Ureter (tissue), 1 donor: ENCODE measurements at regions not wholly inside any gene's neighbourhood (a gene's known extent, or its start where the extent isn't known, plus 50 kb on each side); places are given as distances from the start of the nearest gene placed in this dataset.

ENCODE experiments used
- DNase-seq: peaks from one replicate; pipeline ENCODE4 v3.0.0-alpha.2; 2020; ENCODE audit warnings: low spot score
- donor health status: DM: yes; HTN: yes; CAD: no.

DNA sequence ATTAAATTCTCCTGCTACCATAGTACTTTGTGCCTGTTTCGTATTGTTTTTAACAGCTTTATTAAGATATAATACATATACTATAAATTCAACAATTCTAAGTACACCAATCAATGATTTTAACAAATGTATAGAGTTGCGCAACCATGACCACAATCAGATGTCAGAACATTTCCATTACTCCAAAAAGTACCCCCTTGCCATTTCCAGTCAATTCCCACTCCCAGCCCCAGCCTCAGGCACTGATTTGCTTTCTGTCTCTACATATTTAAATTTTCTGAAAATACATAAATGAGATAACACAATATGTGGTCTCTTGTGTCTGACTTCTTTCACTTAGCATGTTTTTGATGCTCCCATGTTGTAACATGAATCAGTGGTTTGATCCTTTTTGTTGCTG lies 193.9 kb downstream of the FIGN start:
- DNase-seq = no peak

DNA sequence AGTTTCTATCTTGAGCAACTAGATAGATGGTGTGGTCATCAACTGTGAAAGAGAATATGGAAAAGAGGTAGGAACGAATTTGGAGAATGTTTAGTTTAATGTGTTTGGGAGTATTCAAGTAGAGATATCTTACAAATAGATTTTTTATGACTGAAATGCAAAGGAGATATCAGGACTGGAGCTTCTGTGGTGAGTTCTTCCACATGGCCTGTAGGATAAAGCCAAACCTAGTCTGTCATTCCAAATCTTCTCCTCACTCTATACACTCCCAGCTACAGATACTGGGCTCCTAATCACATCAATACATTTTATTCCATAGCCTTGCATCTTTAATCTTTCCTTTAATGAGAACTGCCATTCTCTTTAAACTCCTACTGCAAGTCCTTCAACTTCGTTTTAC lies 194.3 kb downstream of the FIGN start:
- no peak for DNase-seq

DNA sequence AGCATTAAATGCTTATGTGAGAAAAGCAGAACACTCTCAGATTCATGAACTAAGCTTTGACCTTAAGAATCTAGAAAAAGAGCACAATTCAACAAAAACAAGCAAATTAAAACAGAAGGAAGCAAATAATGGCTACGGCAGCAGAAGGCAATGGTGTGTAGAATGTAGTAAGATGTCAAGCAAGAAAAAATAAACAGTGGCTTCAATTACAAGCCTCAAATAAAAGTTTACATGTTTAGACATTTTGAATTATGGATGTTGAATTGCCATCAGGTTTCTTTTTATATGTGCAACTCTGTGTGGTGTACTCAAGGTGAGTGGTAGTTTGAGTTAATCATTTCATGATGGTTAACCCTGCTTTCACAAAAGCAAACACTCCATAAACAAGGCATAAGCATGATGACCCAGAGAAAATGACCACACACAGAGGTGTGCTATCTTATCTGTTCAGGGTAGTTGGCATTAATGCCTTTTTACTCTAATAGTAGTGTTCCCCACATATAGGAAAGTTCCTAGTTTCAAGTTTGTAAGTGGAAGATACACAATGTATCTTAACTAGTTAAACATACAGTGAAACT lies 207.1 kb downstream of the FIGN start:
- no peak for DNase-seq

GRCh38 chr2:163527381-163527780 lies 208.4 kb downstream of the FIGN start:
- DNase-seq = no peak

DNA sequence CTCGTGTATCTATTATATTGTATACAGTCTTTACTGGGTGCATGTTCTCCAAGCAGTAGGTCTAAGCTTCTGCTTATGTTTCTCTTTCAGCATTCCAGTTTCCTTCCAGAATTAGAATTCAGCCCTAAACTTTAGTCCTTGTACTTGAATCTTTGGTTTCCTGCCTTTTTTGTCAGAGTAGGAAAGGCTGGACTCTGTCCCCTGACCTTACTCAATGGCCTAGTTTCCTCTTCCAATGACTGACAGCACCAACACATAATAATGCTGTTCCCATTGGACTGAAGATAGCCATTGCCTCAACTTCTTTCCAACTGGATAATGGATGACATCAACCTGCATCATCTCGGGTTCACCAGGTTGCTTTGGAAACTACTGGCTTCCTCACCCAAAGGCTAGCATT lies 217.0 kb downstream of the FIGN start:
- no peak for DNase-seq

DNA sequence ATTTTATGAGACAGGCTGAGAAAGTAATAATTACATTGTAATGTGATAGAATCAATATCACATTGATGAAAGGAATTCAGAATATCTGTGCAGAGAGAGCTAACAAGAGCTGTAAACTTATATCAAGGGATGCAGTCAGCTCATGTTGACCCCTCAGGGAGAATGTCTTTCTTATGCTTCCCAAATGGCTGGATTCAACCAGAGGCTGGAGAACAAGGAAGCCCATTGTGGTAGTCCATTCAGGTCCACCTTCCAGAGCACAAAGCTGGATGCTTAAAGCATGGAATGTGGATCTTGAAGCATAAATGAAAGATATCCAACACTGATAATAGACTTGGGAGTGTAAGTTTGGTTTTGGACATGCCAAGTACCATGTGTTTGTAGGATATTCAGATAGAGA lies 220.0 kb downstream of the FIGN start:
- no peak for DNase-seq

- DNase-seq = no peak
Measured at GRCh38 chr2:163505281-163505680, 230.5 kb downstream of the FIGN start.

DNA sequence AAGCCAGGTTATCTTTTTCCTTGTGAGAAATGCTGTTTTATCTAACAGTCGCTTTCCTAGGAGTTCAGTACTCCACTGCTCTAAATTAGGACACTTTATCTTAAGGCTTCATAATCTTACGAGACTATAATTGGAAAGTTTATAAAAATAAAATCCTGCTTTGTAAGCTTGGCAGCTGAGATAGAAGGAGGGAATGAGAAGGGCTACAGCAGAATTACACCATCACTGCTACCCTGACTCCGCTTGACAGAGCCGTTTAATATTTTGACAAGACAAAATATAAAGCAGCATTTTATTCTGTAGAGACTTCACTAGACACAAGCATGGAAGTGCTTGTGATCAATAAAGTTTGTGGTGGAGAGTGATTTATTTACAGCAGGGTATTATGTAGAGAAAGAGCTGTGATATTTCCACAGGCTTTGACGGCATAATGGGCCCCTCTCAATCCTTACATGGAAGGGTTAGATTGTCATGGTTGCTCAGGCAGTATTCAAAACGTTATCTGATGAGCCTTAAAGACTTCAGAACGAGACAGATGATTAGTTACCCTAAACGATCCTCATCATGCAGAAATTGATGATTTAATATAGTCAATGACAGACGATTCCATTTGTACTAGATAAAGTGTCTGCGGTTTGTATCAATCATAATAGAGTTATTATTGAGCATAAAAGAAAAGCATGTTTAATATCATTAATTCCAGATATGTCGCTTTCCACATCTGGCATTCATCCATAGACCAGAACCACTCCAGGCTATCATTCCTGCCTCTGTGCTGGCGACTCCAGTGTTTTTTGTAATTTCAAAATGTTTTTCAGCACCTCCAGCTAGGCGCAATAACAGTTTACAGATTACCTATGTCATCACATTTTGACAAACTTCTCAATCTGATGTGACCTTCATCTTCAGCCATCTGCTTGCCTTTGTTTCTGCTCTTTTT lies 242.2 kb downstream of the FIGN start:
- no peak for DNase-seq

GRCh38 chr2:163491850-163492249 lies 244.0 kb downstream of the FIGN start:
- DNase-seq = no peak

GRCh38 chr2:163490281-163490680 lies 245.5 kb downstream of the FIGN start:
- no peak for DNase-seq

GRCh38 chr2:163481515-163481914 lies 254.3 kb downstream of the FIGN start:
- DNase-seq = no peak

GRCh38 chr2:163479599-163479998 lies 256.2 kb downstream of the FIGN start:
- no peak for DNase-seq

- DNase-seq = no peak
Measured at GRCh38 chr2:163475815-163476214, 260.0 kb downstream of the FIGN start.

DNA sequence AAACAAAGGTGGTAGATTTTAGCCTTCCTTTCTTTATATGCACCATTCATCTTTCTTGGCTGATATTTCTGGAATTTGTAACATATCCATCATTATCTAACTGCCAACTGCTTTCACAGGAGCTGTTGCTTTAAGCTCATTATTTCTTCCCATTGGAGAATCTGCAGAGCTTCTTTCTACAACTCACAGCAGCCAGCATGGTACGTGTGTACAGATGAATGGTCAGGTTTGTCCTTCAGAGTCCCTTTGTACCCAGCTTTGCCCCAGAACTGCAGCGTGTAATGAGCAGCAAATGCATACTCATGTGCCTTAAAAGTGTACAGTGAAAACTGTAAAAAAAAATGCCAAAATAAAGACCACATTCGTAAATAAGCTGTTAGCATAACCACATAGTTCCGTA lies 260.9 kb downstream of the FIGN start:
- no peak for DNase-seq

DNA sequence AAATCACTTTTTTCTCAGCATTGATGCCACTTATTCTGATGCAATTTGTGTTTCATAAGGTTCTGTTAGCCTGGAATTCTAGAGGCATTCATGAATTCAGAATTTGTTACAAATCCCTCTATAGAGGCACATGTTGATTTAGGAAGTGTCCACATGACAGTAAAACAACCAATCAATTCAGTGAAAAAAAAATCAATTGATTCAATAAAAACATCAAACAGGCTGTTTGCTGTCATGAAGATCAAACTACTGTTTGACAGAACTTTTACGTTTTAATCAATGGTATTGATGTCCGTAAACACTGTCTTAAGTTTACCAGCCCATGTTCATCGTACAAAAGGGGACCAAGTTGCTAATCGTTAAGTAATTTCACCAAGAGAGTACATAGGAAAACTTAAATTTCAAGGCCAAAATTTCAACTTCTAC lies 261.5 kb downstream of the FIGN start:
- DNase-seq = no peak

GRCh38 chr2:163471947-163472346 lies 263.9 kb downstream of the FIGN start:
- no peak for DNase-seq

DNA sequence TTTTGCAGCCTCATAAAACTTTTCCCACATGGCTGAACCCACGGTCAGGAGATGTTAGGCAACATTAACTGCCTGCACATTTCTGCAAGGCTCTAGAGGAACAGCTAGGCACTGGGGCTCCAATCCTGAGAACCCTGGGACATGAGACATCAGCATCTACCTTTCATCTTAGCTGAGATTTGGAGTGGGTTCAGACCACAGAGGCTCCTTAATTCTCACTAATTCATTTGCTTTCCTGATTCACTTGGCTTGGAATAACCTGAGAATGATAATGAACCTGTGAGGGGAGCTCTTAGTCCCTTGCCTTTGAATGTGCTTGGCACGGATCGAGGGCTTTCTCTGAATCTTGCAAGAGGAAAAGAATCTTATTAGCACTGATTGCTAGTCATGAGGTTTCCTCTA lies 266.2 kb downstream of the FIGN start:
- no peak for DNase-seq

- DNase-seq = no peak
Measured at GRCh38 chr2:163467251-163467630, 268.6 kb downstream of the FIGN start.

DNA sequence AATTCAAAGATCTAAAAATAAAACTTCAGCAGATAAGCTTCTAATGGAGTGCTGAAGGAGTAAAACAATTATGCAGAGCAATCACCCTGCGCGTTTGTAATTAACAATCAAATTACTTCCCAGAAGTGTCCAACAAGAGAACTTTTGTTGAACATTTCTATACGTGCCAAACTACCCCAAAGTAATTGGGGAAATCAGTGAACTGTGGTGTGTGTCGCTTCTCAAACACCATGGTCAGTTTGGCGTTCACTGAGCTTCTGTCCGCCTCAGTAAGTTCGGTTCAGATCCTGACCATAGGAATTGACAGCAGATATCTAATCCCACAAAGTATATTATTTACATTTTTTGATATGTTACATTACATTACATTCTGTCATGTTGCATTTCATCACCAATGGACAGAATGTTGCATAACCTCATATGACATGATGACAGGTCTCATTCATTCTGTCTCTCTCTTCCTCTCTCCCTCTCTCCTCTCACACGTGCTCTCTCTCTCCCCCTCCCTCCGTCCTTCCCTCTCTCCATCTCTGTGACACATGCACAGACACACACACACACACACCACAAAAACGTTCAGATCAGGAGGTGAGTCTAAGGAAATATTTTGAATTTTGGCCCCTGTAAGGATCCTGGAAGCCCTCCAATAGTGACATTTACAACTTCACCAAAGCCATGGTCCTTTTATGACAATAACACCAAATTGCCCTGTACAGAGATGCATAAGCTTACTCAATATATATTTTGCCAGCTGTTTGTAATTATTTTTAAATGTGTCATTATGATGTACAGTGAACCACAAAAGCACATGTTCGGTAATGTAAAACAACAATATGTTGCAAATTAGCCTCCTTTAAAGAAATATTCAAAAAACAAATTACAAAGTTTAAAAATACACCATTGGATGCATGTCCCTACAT lies 269.2 kb downstream of the FIGN start:
- DNase-seq = no peak

DNA sequence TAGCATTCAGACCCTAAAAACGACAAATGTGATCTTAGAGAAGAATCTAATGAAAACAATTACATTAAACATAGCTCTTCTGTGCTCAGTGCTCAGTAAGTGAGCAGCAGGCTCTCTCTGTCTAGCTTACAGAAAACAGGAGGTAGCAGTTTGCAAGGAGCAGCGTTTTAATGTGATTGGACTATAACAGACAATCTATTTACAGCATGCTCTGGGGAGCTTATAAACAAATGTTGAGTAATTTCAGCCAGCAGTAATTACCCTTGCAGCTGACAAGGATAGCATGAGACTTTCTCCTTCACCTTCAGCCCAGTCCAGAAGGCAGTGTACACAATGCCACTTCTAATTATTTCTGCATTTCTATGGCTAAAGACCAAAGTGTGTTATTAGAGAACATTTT lies 270.4 kb downstream of the FIGN start:
- no peak for DNase-seq

DNA sequence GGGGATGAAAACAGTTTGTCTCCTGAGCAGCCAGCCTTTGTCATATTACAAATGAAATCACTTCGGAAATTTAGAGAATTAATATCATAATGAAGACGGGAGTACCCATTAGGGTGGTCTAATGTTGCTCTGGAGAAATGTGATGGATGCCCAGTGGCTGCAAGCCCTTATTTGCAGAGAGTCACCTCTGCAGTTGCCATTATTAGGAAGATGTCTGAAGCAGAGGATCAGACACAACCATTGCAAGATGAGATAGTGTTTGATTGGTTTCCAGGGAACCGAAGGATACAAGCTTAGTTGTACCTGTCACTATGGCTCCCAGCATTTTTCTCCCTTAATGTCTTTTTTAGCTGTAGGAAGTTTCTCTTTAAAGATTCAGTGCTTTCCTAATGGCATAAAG lies 272.4 kb downstream of the FIGN start:
- no peak for DNase-seq

DNA sequence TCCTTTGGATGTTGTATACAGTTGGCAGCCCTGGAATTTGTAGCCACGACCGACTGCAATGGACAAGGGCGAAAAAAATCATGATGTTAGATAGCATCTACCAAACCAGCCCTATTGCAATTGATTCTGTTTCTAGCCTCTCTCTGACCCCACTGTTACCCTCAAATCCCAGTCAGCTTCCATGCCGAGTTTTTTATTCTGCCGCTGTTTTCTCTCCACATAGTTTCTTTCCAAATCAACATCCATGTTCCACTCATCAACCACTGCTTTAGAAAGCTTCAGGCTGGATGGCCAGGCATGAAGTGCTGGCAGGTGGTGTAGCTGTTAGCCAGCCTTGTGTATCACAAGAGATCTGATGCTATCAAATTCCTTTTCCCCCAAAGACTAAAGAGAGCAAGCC lies 272.8 kb downstream of the FIGN start:
- no peak for DNase-seq
